Stimulated activated CD4-positive, alpha-beta T cell treated with anti-CD3 and anti-CD28 coated beads, TNF-alpha, amount 100 ng/mL, for 4 hours (primary cell): ENCODE measurements at regions not wholly inside any gene's neighbourhood (a gene's known extent, or its start where the extent isn't known, plus 50 kb on each side); places are given as distances from the start of the nearest gene placed in this dataset.

Experiments
- DNase-seq, 3 experiments: peaks; one replicate each; pipeline ENCODE4 v3.0.0-alpha.2; 2020; ENCODE audit warnings: low read depth in 3 of 3

- DNase-seq, result no peak
Observed at GRCh38 chr5:142378737-142379634, 54.2 kb upstream of the SPRY4 start.

GRCh38 chr5:142375944-142376411, 51.2 kb upstream of the SPRY4 start:
- no peak for DNase-seq
